Chondrocyte (in vitro differentiated cells): ENCODE measurements at regions not wholly inside any gene's neighbourhood (a gene's known extent, or its start where the extent isn't known, plus 50 kb on each side); places are given as distances from the start of the nearest gene placed in this dataset.
"Not testable (repeated sequence)": the region's sequence is repeated elsewhere in the genome, so short reads cannot be mapped to it uniquely, and the experiment has no call there.

ENCODE experiments used
- DNase-seq: peaks from one replicate; pipeline ENCODE4 v3.0.0; 2021; ENCODE audit warnings: mixed read lengths, low spot score
- H3K27ac Mint-ChIP-seq: one replicate; pipeline ENCODE4 v1.8.0; 2021; ENCODE audit warnings: mild to moderate bottlenecking, moderate library complexity, mixed read lengths; ENCODE audit not compliant: unreplicated experiment
- H3K27me3 Mint-ChIP-seq: 2 replicates; pipeline ENCODE4 v1.8.0; 2021; ENCODE audit warnings: low read depth, mixed read lengths
- H3K36me3 Mint-ChIP-seq: 2 replicates; pipeline ENCODE4 v1.8.0; 2021; ENCODE audit warnings: low read depth, mixed read lengths
- H3K4me1 Mint-ChIP-seq: 2 replicates; pipeline ENCODE4 v1.8.0; 2021; ENCODE audit warnings: low read depth, mild to moderate bottlenecking, mixed read lengths
- H3K4me3 Mint-ChIP-seq: one replicate; pipeline ENCODE4 v1.8.0; 2021; ENCODE audit warnings: mild to moderate bottlenecking, moderate library complexity, mixed read lengths; ENCODE audit not compliant: unreplicated experiment
- H3K9me3 Mint-ChIP-seq: 2 replicates; pipeline ENCODE4 v1.8.0; 2021; ENCODE audit warnings: low read depth, mixed read lengths
- CTCF ChIP-seq: fragments of 200-600 bp; sonication (generic); IDR thresholded peaks from 2 replicates; pipeline ENCODE4 v1.5.0; 2021; ENCODE audit warnings: antibody characterized with exemption, mild to moderate bottlenecking, moderate library complexity

DNA sequence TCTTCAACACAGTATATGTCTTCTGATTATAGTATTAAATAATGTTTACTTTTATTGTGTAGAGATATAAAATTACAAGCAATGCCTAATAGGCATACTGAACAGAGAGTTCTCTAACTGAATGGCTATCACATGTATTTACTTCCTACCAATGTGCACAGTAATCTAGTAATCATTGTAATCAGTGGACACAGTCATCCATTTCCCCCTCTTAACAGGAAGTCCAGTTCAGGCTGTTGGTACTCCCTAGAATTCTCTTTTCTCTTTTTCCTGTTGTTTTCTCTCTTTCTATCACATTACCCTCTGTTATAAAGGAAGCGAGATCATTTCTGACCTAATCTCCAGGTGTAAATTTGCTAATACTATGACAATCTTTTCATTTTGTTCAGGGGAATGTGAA, 172.5 kb downstream of the HTR1B start:
- H3K9me3 Mint-ChIP-seq: peaks cover under 1% of the 10 kb centered on the region
- H3K27me3 Mint-ChIP-seq: no peaks in the 10 kb centered on the region
- peaks cover under 1% of the 10 kb centered on the region for H3K36me3 Mint-ChIP-seq
- DNase-seq: no peak
- H3K4me3 Mint-ChIP-seq: no peak overlapping the region
- H3K27ac Mint-ChIP-seq: no peak overlapping the region
- peaks cover 24% of the 10 kb centered on the region for H3K4me1 Mint-ChIP-seq
- no peak for TF ChIP-seq CTCF

DNA sequence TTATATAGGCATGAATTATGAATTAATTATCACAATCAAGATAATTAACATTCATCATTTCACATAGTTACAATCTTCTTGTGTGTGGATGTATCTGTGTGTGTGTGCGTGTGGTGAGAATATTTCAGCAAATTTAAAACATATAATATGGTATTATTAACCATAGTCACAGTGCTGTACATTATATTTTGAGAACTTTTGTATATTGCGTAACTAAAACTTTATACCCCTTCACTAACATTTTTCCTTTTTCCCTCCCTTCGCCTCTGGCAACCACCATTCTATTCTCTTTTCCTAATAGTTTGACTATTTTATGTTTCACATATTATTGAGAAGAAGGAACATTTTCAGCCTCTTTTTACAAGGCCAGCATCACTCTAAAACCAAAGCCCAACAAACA, 176.8 kb downstream of the HTR1B start:
- H3K36me3 Mint-ChIP-seq: no peaks in the 10 kb centered on the region
- DNase-seq: no peak
- no peaks in the 10 kb centered on the region for H3K27me3 Mint-ChIP-seq
- no peak for TF ChIP-seq CTCF
- peaks cover 3% of the 10 kb centered on the region for H3K4me1 Mint-ChIP-seq
- no peak overlapping the region for H3K4me3 Mint-ChIP-seq
- peaks cover 2% of the 10 kb centered on the region for H3K9me3 Mint-ChIP-seq
- H3K27ac Mint-ChIP-seq: no peak overlapping the region

GRCh38 chr6:77273929-77274328, 189.4 kb downstream of the HTR1B start:
- H3K4me3 Mint-ChIP-seq: no peak overlapping the region
- H3K27ac Mint-ChIP-seq: no peak overlapping the region
- no peak for TF ChIP-seq CTCF
- peaks cover 3% of the 10 kb centered on the region for H3K36me3 Mint-ChIP-seq
- no peaks in the 10 kb centered on the region for H3K27me3 Mint-ChIP-seq
- DNase-seq: no peak
- no peaks in the 10 kb centered on the region for H3K4me1 Mint-ChIP-seq
- peaks cover 11% of the 10 kb centered on the region for H3K9me3 Mint-ChIP-seq

DNA sequence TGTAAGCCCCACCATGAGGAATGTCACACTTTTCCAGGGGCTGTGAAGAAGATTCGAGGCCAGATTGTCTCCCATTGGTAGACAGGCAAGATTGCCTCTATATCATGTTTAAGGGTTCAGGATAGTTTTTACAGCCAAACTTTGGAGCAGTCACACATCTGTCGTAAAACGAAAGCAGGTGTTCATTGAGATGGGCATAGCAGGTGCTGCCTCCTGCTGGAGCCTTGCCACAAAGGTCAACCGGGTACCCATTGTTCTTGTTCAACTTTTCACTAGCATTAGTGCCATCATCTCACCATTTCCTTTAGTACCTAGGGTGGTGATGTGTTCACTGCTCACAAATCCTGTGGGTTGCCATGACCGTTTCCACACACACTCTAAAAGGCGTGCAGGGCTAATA, 198.3 kb downstream of the HTR1B start:
- Mint-ChIP-seq H3K36me3 (peaks cover 2% of the 10 kb centered on the region), H3K27ac (no peak overlapping the region), H3K4me1 (no peaks in the 10 kb centered on the region), H3K9me3 (no peaks in the 10 kb centered on the region), H3K4me3 (no peak overlapping the region), H3K27me3 (no peaks in the 10 kb centered on the region)
- peak; percentile 10 for TF ChIP-seq CTCF
- no peak for DNase-seq

- Mint-ChIP-seq H3K9me3 (no peaks in the 10 kb centered on the region), H3K36me3 (peaks cover 2% of the 10 kb centered on the region), H3K27ac (no peak overlapping the region), H3K4me3 (no peak overlapping the region), H3K4me1 (no peaks in the 10 kb centered on the region), H3K27me3 (no peaks in the 10 kb centered on the region)
- DNase-seq: no peak
- no peak for TF ChIP-seq CTCF
Observed at GRCh38 chr6:77263003-77263402, 200.3 kb downstream of the HTR1B start.

DNA sequence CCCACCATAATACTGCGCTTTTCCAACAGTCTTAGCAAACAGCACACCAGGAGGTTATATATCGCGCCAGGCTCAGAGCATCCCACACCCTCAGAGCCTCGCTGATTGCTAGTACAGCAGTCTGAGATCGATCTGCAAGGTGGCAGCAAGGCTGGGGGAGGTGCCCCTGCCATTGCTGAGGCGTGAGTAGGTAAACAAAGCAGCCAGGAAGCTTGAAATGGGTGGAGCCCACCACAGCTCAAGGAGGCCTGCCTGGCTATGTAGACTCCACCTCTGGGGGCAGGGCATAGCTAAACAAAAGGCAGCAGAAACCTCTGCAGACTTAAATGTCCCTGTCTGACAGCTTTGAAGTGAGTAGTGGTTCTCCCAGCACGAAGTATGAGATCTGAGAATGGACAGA, 211.5 kb downstream of the HTR1B start:
- not testable (repeated sequence) for H3K36me3 Mint-ChIP-seq, H3K27me3 Mint-ChIP-seq, H3K4me3 Mint-ChIP-seq, H3K4me1 Mint-ChIP-seq, H3K27ac Mint-ChIP-seq, DNase-seq
- H3K9me3 Mint-ChIP-seq: peaks cover 11% of the 10 kb centered on the region
